ENCODE measurements at regions not wholly inside any gene's neighbourhood (a gene's known extent, or its start where the extent isn't known, plus 50 kb on each side); places are given as distances from the start of the nearest gene placed in this dataset.
"Not testable (repeated sequence)": the region's sequence is repeated elsewhere in the genome, so short reads cannot be mapped to it uniquely, and the experiment has no call there.

- no peak for DNase-seq
Measured at GRCh38 chr13:42400188-42400833, 128.4 kb downstream of the AKAP11 start.

GRCh38 chr13:42401376-42401775, 129.4 kb downstream of the AKAP11 start:
- DNase-seq: no peak

GRCh38 chr13:42405665-42406390, 133.9 kb downstream of the AKAP11 start:
- no peak for DNase-seq

GRCh38 chr13:42409075-42409474, 137.1 kb downstream of the AKAP11 start:
- no peak for DNase-seq

- no peak for DNase-seq
Measured at GRCh38 chr13:42409551-42409950, 137.6 kb downstream of the AKAP11 start.

GRCh38 chr13:42412812-42413483, 141.0 kb downstream of the AKAP11 start:
- no peak for DNase-seq

GRCh38 chr13:42413484-42413815, 141.5 kb downstream of the AKAP11 start:
- no peak for DNase-seq

- DNase-seq: no peak
Measured at GRCh38 chr13:42417626-42418025, 145.7 kb downstream of the AKAP11 start.

- no peak for DNase-seq
Measured at GRCh38 chr13:42418184-42418583, 146.2 kb downstream of the AKAP11 start.

- no peak for DNase-seq
Measured at GRCh38 chr13:42420304-42420703, 148.4 kb downstream of the AKAP11 start.

GRCh38 chr13:42422681-42423080, 150.7 kb downstream of the AKAP11 start:
- no peak for DNase-seq

- DNase-seq: no peak
Measured at GRCh38 chr13:42424182-42424581, 149.8 kb upstream of the TNFSF11 start.

- DNase-seq: no peak
Measured at GRCh38 chr13:42445354-42445753, 128.6 kb upstream of the TNFSF11 start.

GRCh38 chr13:42446597-42446996, 127.4 kb upstream of the TNFSF11 start:
- DNase-seq: not testable (repeated sequence)

- DNase-seq: no peak
Measured at GRCh38 chr13:42453091-42453645, 120.8 kb upstream of the TNFSF11 start.

GRCh38 chr13:42454749-42455148, 119.2 kb upstream of the TNFSF11 start:
- DNase-seq: no peak

GRCh38 chr13:42458193-42458592, 115.8 kb upstream of the TNFSF11 start:
- DNase-seq: no peak

GRCh38 chr13:42466123-42466522, 107.8 kb upstream of the TNFSF11 start:
- peak; percentile 28 to 39 for DNase-seq

- no peak for DNase-seq
Measured at GRCh38 chr13:42466609-42467008, 107.3 kb upstream of the TNFSF11 start.

- no peak for DNase-seq
Measured at GRCh38 chr13:42474954-42475353, 99.0 kb upstream of the TNFSF11 start.

GRCh38 chr13:42477596-42478190, 96.3 kb upstream of the TNFSF11 start:
- DNase-seq: no peak

- DNase-seq: peak; percentile 51 to 55
Measured at GRCh38 chr13:42478531-42479156, 95.3 kb upstream of the TNFSF11 start.

- no peak for DNase-seq
Measured at GRCh38 chr13:42484386-42484785, 89.6 kb upstream of the TNFSF11 start.

All from Kasumi-1 (cell line).